CD4-positive, alpha-beta memory T cell (primary cell): ENCODE measurements at regions not wholly inside any gene's neighbourhood (a gene's known extent, or its start where the extent isn't known, plus 50 kb on each side); places are given as distances from the start of the nearest gene placed in this dataset.

Source experiments
- CTCF ChIA-PET: fragments of 350-600 bp; sonication (Branson Sonifier 250); formaldehyde crosslinking; loops from one replicate; lab custom pipeline; 2021; ENCODE audit warnings: inconsistent platforms; ENCODE audit not compliant: partially characterized antibody; lab: Charles Lee
- POLR2A ChIA-PET: fragments of 350-600 bp; sonication (Branson Sonifier 250); formaldehyde crosslinking; loops from one replicate; lab custom pipeline; 2021; ENCODE audit not compliant: partially characterized antibody; lab: Charles Lee
- DNase-seq, 5 donors: peaks; one replicate each; pipeline versions ENCODE4 v3.0.0 to v3.0.0-alpha.2; 2020 to 2022; ENCODE audit warnings: mixed read lengths in 1 of 5
- H3K27ac ChIP-seq: one replicate; pipeline ENCODE4 v1.7.0; 2013; ENCODE audit warnings: low read depth, low read length
- H3K27me3 ChIP-seq: 2 replicates; pipeline ENCODE4 v1.7.0; 2013; ENCODE audit warnings: mild to moderate bottlenecking, low read length, moderate library complexity; ENCODE audit not compliant: insufficient read depth
- H3K36me3 ChIP-seq: 2 replicates; pipeline ENCODE4 v1.7.0; 2013; ENCODE audit warnings: mild to moderate bottlenecking, low read length, moderate library complexity; ENCODE audit not compliant: insufficient read depth
- H3K4me1 ChIP-seq: 2 replicates; pipeline ENCODE4 v1.7.0; 2013; ENCODE audit warnings: mild to moderate bottlenecking, low read length, moderate library complexity; ENCODE audit not compliant: insufficient read depth
- H3K4me3 ChIP-seq, 2 donors: one replicate each; pipeline ENCODE4 v1.7.0; 2013; ENCODE audit warnings: low read length in 2 of 2, mild to moderate bottlenecking in 1 of 2
- H3K9me3 ChIP-seq, 2 donors: one replicate each; pipeline ENCODE4 v1.7.0; 2013; ENCODE audit warnings: low read length in 2 of 2, control low read depth in 1 of 2; ENCODE audit not compliant: control insufficient read depth in 1 of 2
- H3K27ac Mint-ChIP-seq, 7 donors: one replicate each; pipeline ENCODE4 v1.8.0; 2020 to 2021; ENCODE audit warnings: mixed read lengths in 7 of 7, mild to moderate bottlenecking in 6 of 7, inconsistent platforms in 3 of 7, moderate library complexity in 3 of 7
- H3K27me3 Mint-ChIP-seq, 2 donors: one replicate each; pipeline ENCODE4 v1.8.0; 2020 to 2021; ENCODE audit warnings: mixed read lengths in 2 of 2
- H3K36me3 Mint-ChIP-seq, 2 donors: one replicate each; pipeline ENCODE4 v1.8.0; 2020 to 2021; ENCODE audit warnings: mixed read lengths in 2 of 2, inconsistent platforms in 1 of 2, mild to moderate bottlenecking in 1 of 2
- H3K4me1 Mint-ChIP-seq, 4 donors: one replicate each; pipeline ENCODE4 v1.8.0; 2020 to 2021; ENCODE audit warnings: mixed read lengths in 4 of 4, mild to moderate bottlenecking in 1 of 4
- H3K4me3 Mint-ChIP-seq, 8 donors: one replicate each; pipeline ENCODE4 v1.8.0; 2020 to 2021; ENCODE audit warnings: mixed read lengths in 8 of 8, mild to moderate bottlenecking in 7 of 8, moderate library complexity in 6 of 8, inconsistent platforms in 3 of 8
- H3K9me3 Mint-ChIP-seq, 8 donors: one replicate each; pipeline ENCODE4 v1.8.0; 2020 to 2021; ENCODE audit warnings: mixed read lengths in 8 of 8, mild to moderate bottlenecking in 5 of 8, inconsistent platforms in 3 of 8, moderate library complexity in 1 of 8
- intact Hi-C: fragments of 100-400 bp; cut with micrococcal nuclease; formaldehyde crosslinking; loops from one replicate; pipeline ENCODE4 v1.15.1; 2023

DNA sequence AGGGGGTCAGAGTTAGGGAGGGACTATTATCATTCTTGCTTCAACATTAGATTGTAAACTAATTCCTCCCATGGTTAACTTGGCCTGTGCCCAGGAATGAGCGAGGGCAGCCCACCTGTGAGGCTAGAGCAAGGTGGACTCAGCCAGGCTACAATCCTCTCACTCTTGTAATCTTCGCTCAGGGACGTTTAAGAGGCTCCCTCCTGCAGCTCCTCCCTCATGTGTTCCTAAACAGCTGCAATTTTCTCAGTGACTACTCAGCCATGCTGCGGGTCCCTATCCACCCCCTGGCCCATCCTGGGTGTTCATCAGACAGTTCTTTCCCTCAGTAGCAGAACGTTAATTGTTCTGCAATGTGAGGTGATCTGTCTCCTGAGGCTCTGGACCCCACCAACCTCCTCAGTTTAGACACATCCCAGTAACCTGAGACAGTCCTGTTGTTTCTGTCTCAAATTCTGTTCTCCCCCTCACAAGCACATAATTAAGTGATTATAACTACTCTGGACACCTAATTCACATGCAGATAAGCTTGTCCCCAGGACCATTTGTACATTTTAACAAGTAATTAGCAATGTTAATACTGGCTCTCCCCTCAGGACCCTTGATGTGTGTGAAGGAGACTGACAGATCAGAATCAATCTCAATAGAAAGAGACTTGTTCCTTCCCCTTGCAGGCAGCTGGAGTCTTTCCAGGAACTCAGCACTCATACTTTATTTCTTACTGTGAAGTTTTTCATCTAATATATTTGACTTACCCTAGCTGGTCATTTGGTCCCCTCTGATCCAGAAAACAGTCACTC lies 337.2 kb upstream of the B3GAT1 start:
- no peaks in the 10 kb centered on the region for H3K36me3 Mint-ChIP-seq
- H3K4me1 Mint-ChIP-seq = no peaks in the 10 kb centered on the region
- POLR2A ChIA-PET = no interaction called here
- peaks cover 0 to 8% (median 1%) of the 10 kb centered on the region in 8 donors for H3K9me3 Mint-ChIP-seq
- Histone ChIP-seq H3K4me3 (no peak overlapping the region), H3K9me3 (no peaks in the 10 kb centered on the region), H3K36me3 (no peaks in the 10 kb centered on the region), H3K27me3 (no peaks in the 10 kb centered on the region), H3K27ac (no peak overlapping the region), H3K4me1 (no peaks in the 10 kb centered on the region)
- intact Hi-C loops = no loop called here
- peaks cover 2 to 14% of the 10 kb centered on the region in 2 donors for H3K27me3 Mint-ChIP-seq
- H3K27ac Mint-ChIP-seq = no peak overlapping the region
- no peak for DNase-seq
- CTCF ChIA-PET = no interaction called here
- no peak overlapping the region for H3K4me3 Mint-ChIP-seq

DNA sequence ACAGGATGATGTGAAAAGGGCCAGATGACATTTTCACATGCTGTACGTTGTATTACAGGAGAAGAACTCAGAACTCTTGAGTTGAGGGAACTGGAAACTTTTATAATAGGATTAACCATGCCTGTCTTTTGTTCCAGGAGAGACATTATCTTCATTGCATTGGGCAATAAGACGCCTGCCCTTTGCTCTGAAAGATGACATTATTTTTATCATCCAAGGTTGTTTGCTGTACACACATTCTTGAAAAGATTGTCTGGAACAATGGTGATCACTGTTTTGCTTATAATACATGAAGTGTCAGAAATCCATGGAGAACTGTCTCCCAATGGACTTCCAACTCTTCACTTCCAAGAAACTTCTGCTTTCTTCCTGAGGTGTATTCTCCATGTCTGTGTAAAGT lies 334.6 kb upstream of the B3GAT1 start:
- Histone ChIP-seq H3K4me1 (no peaks in the 10 kb centered on the region), H3K9me3 (no peaks in the 10 kb centered on the region), H3K27ac (no peak overlapping the region), H3K27me3 (no peaks in the 10 kb centered on the region), H3K36me3 (no peaks in the 10 kb centered on the region), H3K4me3 (no peak overlapping the region)
- Mint-ChIP-seq H3K4me3 (no peak overlapping the region), H3K36me3 (no peaks in the 10 kb centered on the region), H3K27ac (no peak overlapping the region), H3K4me1 (no peaks in the 10 kb centered on the region), H3K27me3 (peaks cover 2 to 8% of the 10 kb centered on the region in 2 donors), H3K9me3 (peaks cover 0 to 8% (median 1%) of the 10 kb centered on the region in 8 donors)
- intact Hi-C loops = no loop called here
- POLR2A ChIA-PET = no interaction called here
- CTCF ChIA-PET = no interaction called here
- no peak for DNase-seq

DNA sequence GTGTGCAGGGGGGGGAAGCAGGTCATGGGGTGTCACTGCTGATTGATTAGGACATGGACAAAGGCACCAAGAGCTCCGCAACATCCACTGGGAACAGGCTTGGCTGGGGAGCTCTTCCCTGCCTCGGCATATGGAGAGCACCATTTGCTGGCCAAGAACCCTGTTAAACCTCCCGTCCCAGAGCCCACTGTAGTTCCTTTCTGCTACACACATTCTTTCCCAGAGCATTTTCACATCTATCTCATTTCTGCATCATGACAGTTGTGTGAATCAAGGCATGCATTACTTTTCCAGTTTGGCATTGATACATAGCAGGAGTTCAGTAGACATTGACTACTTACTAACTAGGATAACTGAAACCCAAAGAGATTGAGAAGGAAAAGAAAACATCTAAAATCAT lies 333.4 kb upstream of the B3GAT1 start:
- CTCF ChIA-PET = no interaction called here
- POLR2A ChIA-PET = no interaction called here
- no peaks in the 10 kb centered on the region for H3K9me3 ChIP-seq
- H3K27ac ChIP-seq = no peak overlapping the region
- no peaks in the 10 kb centered on the region for H3K36me3 ChIP-seq
- peaks cover 2 to 5% of the 10 kb centered on the region in 2 donors for H3K27me3 Mint-ChIP-seq
- H3K36me3 Mint-ChIP-seq = no peaks in the 10 kb centered on the region
- H3K4me3 ChIP-seq = no peak overlapping the region
- H3K27me3 ChIP-seq = no peaks in the 10 kb centered on the region
- no peak overlapping the region for H3K4me3 Mint-ChIP-seq
- intact Hi-C loops = no loop called here
- no peak overlapping the region for H3K27ac Mint-ChIP-seq
- peaks cover 0 to 8% (median 1%) of the 10 kb centered on the region in 8 donors for H3K9me3 Mint-ChIP-seq
- H3K4me1 Mint-ChIP-seq = no peaks in the 10 kb centered on the region
- DNase-seq = no peak
- H3K4me1 ChIP-seq = no peaks in the 10 kb centered on the region

- DNase-seq = no peak
- POLR2A ChIA-PET = no interaction called here
- CTCF ChIA-PET = no interaction called here
- Mint-ChIP-seq H3K4me3 (no peak overlapping the region), H3K27me3 (peaks cover 2 to 5% of the 10 kb centered on the region in 2 donors), H3K27ac (no peak overlapping the region), H3K4me1 (no peaks in the 10 kb centered on the region), H3K36me3 (no peaks in the 10 kb centered on the region), H3K9me3 (peaks cover 0 to 8% (median 1%) of the 10 kb centered on the region in 8 donors)
- no peaks in the 10 kb centered on the region for H3K9me3 ChIP-seq
- H3K4me3 ChIP-seq = no peak overlapping the region
- no peaks in the 10 kb centered on the region for H3K36me3 ChIP-seq
- intact Hi-C loops = no loop called here
- H3K27me3 ChIP-seq = no peaks in the 10 kb centered on the region
- H3K4me1 ChIP-seq = no peaks in the 10 kb centered on the region
- no peak overlapping the region for H3K27ac ChIP-seq
Observed at GRCh38 chr11:134743820-134744195, 331.8 kb upstream of the B3GAT1 start.

- Histone ChIP-seq H3K27ac (no peak overlapping the region), H3K4me3 (no peak overlapping the region), H3K4me1 (no peaks in the 10 kb centered on the region), H3K9me3 (no peaks in the 10 kb centered on the region), H3K36me3 (no peaks in the 10 kb centered on the region), H3K27me3 (no peaks in the 10 kb centered on the region)
- H3K4me3 Mint-ChIP-seq = no peak overlapping the region
- ChIA-PET CTCF (no interaction called here), POLR2A (no interaction called here)
- intact Hi-C loops = no loop called here
- H3K27me3 Mint-ChIP-seq = peaks cover 1 to 2% of the 10 kb centered on the region in 2 donors
- H3K4me1 Mint-ChIP-seq = no peaks in the 10 kb centered on the region
- H3K9me3 Mint-ChIP-seq = peaks cover 0 to 5% (median 0%) of the 10 kb centered on the region in 8 donors
- H3K27ac Mint-ChIP-seq = no peak overlapping the region
- no peaks in the 10 kb centered on the region for H3K36me3 Mint-ChIP-seq
- no peak for DNase-seq
Observed at GRCh38 chr11:134742956-134743819, 331.1 kb upstream of the B3GAT1 start.

GRCh38 chr11:134742224-134742612 lies 330.2 kb upstream of the B3GAT1 start:
- intact Hi-C loops = no loop called here

GRCh38 chr11:134741453-134742223 lies 329.6 kb upstream of the B3GAT1 start:
- H3K9me3 Mint-ChIP-seq = no peaks in the 10 kb centered on the region
- Histone ChIP-seq H3K36me3 (no peaks in the 10 kb centered on the region), H3K4me3 (no peak overlapping the region), H3K4me1 (no peaks in the 10 kb centered on the region), H3K9me3 (no peaks in the 10 kb centered on the region), H3K27ac (no peak overlapping the region), H3K27me3 (no peaks in the 10 kb centered on the region)
- H3K27me3 Mint-ChIP-seq = peaks cover 0 to 2% of the 10 kb centered on the region in 2 donors
- ChIA-PET POLR2A (no interaction called here), CTCF (no interaction called here)
- no peak overlapping the region for H3K4me3 Mint-ChIP-seq
- no peaks in the 10 kb centered on the region for H3K4me1 Mint-ChIP-seq
- no peak for DNase-seq
- no peaks in the 10 kb centered on the region for H3K36me3 Mint-ChIP-seq
- intact Hi-C loops = no loop called here
- no peak overlapping the region for H3K27ac Mint-ChIP-seq

More at GRCh38 chr11:134742224-134742612, 330.2 kb upstream of the B3GAT1 start:
- H3K4me1 Mint-ChIP-seq = no peaks in the 10 kb centered on the region
- no peak overlapping the region for H3K27ac ChIP-seq
- H3K27me3 Mint-ChIP-seq = peaks cover 0 to 2% of the 10 kb centered on the region in 2 donors
- no peak overlapping the region for H3K4me3 Mint-ChIP-seq
- H3K27me3 ChIP-seq = no peaks in the 10 kb centered on the region
- no peak overlapping the region for H3K27ac Mint-ChIP-seq
- H3K9me3 ChIP-seq = no peaks in the 10 kb centered on the region
- no peaks in the 10 kb centered on the region for H3K36me3 ChIP-seq
- ChIA-PET CTCF (no interaction called here), POLR2A (no interaction called here)
- peaks cover 0 to 3% (median 0%) of the 10 kb centered on the region in 8 donors for H3K9me3 Mint-ChIP-seq
- no peak overlapping the region for H3K4me3 ChIP-seq
- H3K36me3 Mint-ChIP-seq = no peaks in the 10 kb centered on the region
- H3K4me1 ChIP-seq = no peaks in the 10 kb centered on the region
- DNase-seq = no peak
